ENCODE measurements at regions not wholly inside any gene's neighbourhood (a gene's known extent, or its start where the extent isn't known, plus 50 kb on each side); places are given as distances from the start of the nearest gene placed in this dataset.

GRCh38 chr13:20351281-20352022 is 119.3 kb upstream of the GJB6 start:
- H3K4me1 ChIP-seq (ENCODE audit: insufficient read depth, low read length), result no peaks in the 10 kb centered on the region
- H3K4me3 ChIP-seq (ENCODE audit: low read length in 2 of 2), result no peak overlapping the region
- intact Hi-C loops (cut with micrococcal nuclease), result no loop called here
- no peak overlapping the region for H3K4me3 Mint-ChIP-seq
- no peaks in the 10 kb centered on the region for H3K9me3 ChIP-seq (ENCODE audit: control insufficient read depth in 1 of 2, low read length in 2 of 2)
- no peaks in the 10 kb centered on the region for H3K9me3 Mint-ChIP-seq
- no peak for DNase-seq
- no peaks in the 10 kb centered on the region for H3K27me3 Mint-ChIP-seq
- ChIA-PET POLR2A (ENCODE audit: partially characterized antibody) (no interaction called here), CTCF (ENCODE audit: partially characterized antibody) (no interaction called here)
- H3K36me3 ChIP-seq (ENCODE audit: insufficient read depth, low read length), result no peaks in the 10 kb centered on the region
- H3K4me1 Mint-ChIP-seq, result peaks cover 0 to 2% (median 0%) of the 10 kb centered on the region in 4 donors
- no peaks in the 10 kb centered on the region for H3K36me3 Mint-ChIP-seq
- H3K27ac ChIP-seq (ENCODE audit: low read depth, low read length), result no peak overlapping the region
- peak overlapping the region in 1 of 7 donors; percentile 75 for H3K27ac Mint-ChIP-seq
- H3K27me3 ChIP-seq (ENCODE audit: insufficient read depth, low read length), result no peaks in the 10 kb centered on the region

DNA sequence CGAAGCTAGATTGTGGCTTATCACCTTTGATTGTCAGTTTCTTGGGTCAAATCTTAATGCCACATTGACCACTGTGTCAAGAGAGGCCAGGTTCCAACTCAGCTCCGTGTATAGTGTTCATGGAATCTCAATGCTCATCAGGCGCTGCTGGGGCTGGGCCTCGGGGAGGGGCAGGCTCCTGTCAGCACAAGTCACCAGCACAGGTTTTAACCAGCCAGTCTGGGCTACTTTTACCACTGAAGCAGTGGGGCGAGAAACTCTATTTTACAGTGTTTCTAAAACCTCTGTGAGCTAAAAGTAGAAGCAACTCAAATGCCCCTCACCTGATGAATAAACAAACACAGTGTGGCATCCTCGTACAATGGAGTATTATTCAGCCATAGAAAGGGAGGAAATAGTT is 118.7 kb upstream of the GJB6 start:
- Mint-ChIP-seq H3K27me3 (no peaks in the 10 kb centered on the region), H3K9me3 (no peaks in the 10 kb centered on the region), H3K4me1 (peaks cover 0 to 2% (median 0%) of the 10 kb centered on the region in 4 donors), H3K4me3 (no peak overlapping the region), H3K36me3 (no peaks in the 10 kb centered on the region), H3K27ac (peak overlapping the region in 1 of 7 donors; percentile 75)
- Histone ChIP-seq H3K36me3 (ENCODE audit: insufficient read depth, low read length) (no peaks in the 10 kb centered on the region), H3K4me3 (ENCODE audit: low read length in 2 of 2) (no peak overlapping the region), H3K9me3 (ENCODE audit: control insufficient read depth in 1 of 2, low read length in 2 of 2) (no peaks in the 10 kb centered on the region), H3K4me1 (ENCODE audit: insufficient read depth, low read length) (no peaks in the 10 kb centered on the region), H3K27me3 (ENCODE audit: insufficient read depth, low read length) (no peaks in the 10 kb centered on the region), H3K27ac (ENCODE audit: low read depth, low read length) (no peak overlapping the region)
- intact Hi-C loops (cut with micrococcal nuclease), result no loop called here
- DNase-seq, result no peak
- CTCF ChIA-PET (ENCODE audit: partially characterized antibody), result interaction anchor here (0.6 kb wide), 1 partner anchor 158 kb away, joined by 3 read pairs; no protein-coding TSS in a partner anchor
- POLR2A ChIA-PET (ENCODE audit: partially characterized antibody), result no interaction called here

DNA sequence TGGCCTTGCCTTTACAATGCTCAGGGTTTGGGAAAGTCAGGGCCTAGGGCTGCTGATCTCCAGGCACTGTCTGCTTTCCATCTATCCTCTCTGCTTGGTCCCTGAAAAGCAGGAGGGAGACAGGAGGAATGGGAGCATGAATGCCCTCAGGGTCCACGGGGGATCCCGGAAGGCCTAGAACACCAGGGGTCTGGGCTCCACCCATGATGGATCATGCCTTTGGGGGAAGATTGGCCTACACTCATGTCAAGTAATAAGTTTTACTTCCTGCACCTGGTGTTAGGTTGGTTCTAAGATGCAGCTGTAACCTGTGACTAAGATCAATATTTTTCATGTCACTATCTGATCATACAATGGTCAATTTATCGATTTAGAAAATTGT is 118.3 kb upstream of the GJB6 start:
- Mint-ChIP-seq H3K27ac (no peak overlapping the region), H3K27me3 (no peaks in the 10 kb centered on the region), H3K4me1 (peaks cover 0 to 2% (median 0%) of the 10 kb centered on the region in 4 donors), H3K4me3 (no peak overlapping the region), H3K36me3 (no peaks in the 10 kb centered on the region), H3K9me3 (no peaks in the 10 kb centered on the region)
- no peak for DNase-seq
- no peak overlapping the region for H3K27ac ChIP-seq (ENCODE audit: low read depth, low read length)
- CTCF ChIA-PET (ENCODE audit: partially characterized antibody), result interaction anchor here (0.6 kb wide), 1 partner anchor 159 kb away, joined by 3 read pairs; no protein-coding TSS in a partner anchor
- no peaks in the 10 kb centered on the region for H3K27me3 ChIP-seq (ENCODE audit: insufficient read depth, low read length)
- H3K9me3 ChIP-seq (ENCODE audit: control insufficient read depth in 1 of 2, low read length in 2 of 2), result no peaks in the 10 kb centered on the region
- H3K4me3 ChIP-seq (ENCODE audit: low read length in 2 of 2), result no peak overlapping the region
- H3K4me1 ChIP-seq (ENCODE audit: insufficient read depth, low read length), result no peaks in the 10 kb centered on the region
- POLR2A ChIA-PET (ENCODE audit: partially characterized antibody), result no interaction called here
- intact Hi-C loops (cut with micrococcal nuclease), result no loop called here
- no peaks in the 10 kb centered on the region for H3K36me3 ChIP-seq (ENCODE audit: insufficient read depth, low read length)

GRCh38 chr13:20349564-20350381 is 117.7 kb upstream of the GJB6 start:
- H3K36me3 Mint-ChIP-seq, result no peaks in the 10 kb centered on the region
- no peaks in the 10 kb centered on the region for H3K9me3 ChIP-seq (ENCODE audit: control insufficient read depth in 1 of 2, low read length in 2 of 2)
- no peaks in the 10 kb centered on the region for H3K27me3 ChIP-seq (ENCODE audit: insufficient read depth, low read length)
- H3K4me1 ChIP-seq (ENCODE audit: insufficient read depth, low read length), result no peaks in the 10 kb centered on the region
- ChIA-PET POLR2A (ENCODE audit: partially characterized antibody) (no interaction called here), CTCF (ENCODE audit: partially characterized antibody) (no interaction called here)
- DNase-seq, result no peak
- peaks cover 0 to 2% (median 0%) of the 10 kb centered on the region in 4 donors for H3K4me1 Mint-ChIP-seq
- no peak overlapping the region for H3K4me3 Mint-ChIP-seq
- no peaks in the 10 kb centered on the region for H3K27me3 Mint-ChIP-seq
- H3K4me3 ChIP-seq (ENCODE audit: low read length in 2 of 2), result no peak overlapping the region
- no peak overlapping the region for H3K27ac ChIP-seq (ENCODE audit: low read depth, low read length)
- intact Hi-C loops (cut with micrococcal nuclease), result no loop called here
- no peaks in the 10 kb centered on the region for H3K9me3 Mint-ChIP-seq
- no peak overlapping the region for H3K27ac Mint-ChIP-seq
- H3K36me3 ChIP-seq (ENCODE audit: insufficient read depth, low read length), result no peaks in the 10 kb centered on the region

GRCh38 chr13:20348645-20349408 is 116.7 kb upstream of the GJB6 start:
- CTCF ChIA-PET (ENCODE audit: partially characterized antibody), result no interaction called here
- no peaks in the 10 kb centered on the region for H3K4me1 ChIP-seq (ENCODE audit: insufficient read depth, low read length)
- POLR2A ChIA-PET (ENCODE audit: partially characterized antibody), result no interaction called here
- no peak overlapping the region for H3K4me3 Mint-ChIP-seq
- H3K27me3 ChIP-seq (ENCODE audit: insufficient read depth, low read length), result no peaks in the 10 kb centered on the region
- intact Hi-C loops (cut with micrococcal nuclease), result no loop called here
- H3K4me3 ChIP-seq (ENCODE audit: low read length in 2 of 2), result no peak overlapping the region
- H3K27me3 Mint-ChIP-seq, result no peaks in the 10 kb centered on the region
- no peaks in the 10 kb centered on the region for H3K9me3 ChIP-seq (ENCODE audit: control insufficient read depth in 1 of 2, low read length in 2 of 2)
- no peaks in the 10 kb centered on the region for H3K36me3 ChIP-seq (ENCODE audit: insufficient read depth, low read length)
- H3K9me3 Mint-ChIP-seq, result no peaks in the 10 kb centered on the region
- no peaks in the 10 kb centered on the region for H3K4me1 Mint-ChIP-seq
- no peak for DNase-seq
- H3K36me3 Mint-ChIP-seq, result no peaks in the 10 kb centered on the region
- peak overlapping the region in 1 of 7 donors; percentile 70 for H3K27ac Mint-ChIP-seq
- no peak overlapping the region for H3K27ac ChIP-seq (ENCODE audit: low read depth, low read length)

DNA sequence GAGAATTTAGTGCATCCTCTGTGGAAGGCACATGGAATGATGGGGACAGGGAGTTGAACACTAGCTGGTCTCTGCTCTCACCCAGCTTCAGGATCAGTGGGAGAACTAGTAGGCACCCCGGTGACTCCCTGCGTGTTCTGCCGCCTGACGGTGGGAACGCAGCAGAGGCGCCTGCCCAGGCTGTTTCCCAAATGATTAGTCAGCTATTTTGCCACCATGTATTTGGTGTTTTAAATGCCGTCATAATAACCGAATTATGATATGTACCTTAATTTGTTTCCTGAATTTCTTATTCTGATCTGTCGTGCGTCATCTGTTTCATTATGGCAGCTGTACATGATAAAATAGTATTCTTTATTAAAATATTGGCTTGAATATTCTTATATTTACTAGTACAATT is 115.9 kb upstream of the GJB6 start:
- Histone ChIP-seq H3K4me3 (ENCODE audit: low read length in 2 of 2) (no peak overlapping the region), H3K27me3 (ENCODE audit: insufficient read depth, low read length) (no peaks in the 10 kb centered on the region), H3K27ac (ENCODE audit: low read depth, low read length) (no peak overlapping the region), H3K36me3 (ENCODE audit: insufficient read depth, low read length) (no peaks in the 10 kb centered on the region), H3K4me1 (ENCODE audit: insufficient read depth, low read length) (no peaks in the 10 kb centered on the region), H3K9me3 (ENCODE audit: control insufficient read depth in 1 of 2, low read length in 2 of 2) (no peaks in the 10 kb centered on the region)
- H3K4me1 Mint-ChIP-seq, result no peaks in the 10 kb centered on the region
- H3K4me3 Mint-ChIP-seq, result no peak overlapping the region
- H3K27ac Mint-ChIP-seq, result no peak overlapping the region
- DNase-seq, result no peak
- peaks cover 0 to 2% of the 10 kb centered on the region in 2 donors for H3K27me3 Mint-ChIP-seq
- ChIA-PET POLR2A (ENCODE audit: partially characterized antibody) (no interaction called here), CTCF (ENCODE audit: partially characterized antibody) (no interaction called here)
- intact Hi-C loops (cut with micrococcal nuclease), result no loop called here
- H3K36me3 Mint-ChIP-seq, result no peaks in the 10 kb centered on the region
- H3K9me3 Mint-ChIP-seq, result no peaks in the 10 kb centered on the region

GRCh38 chr13:20344836-20345490 is 112.8 kb upstream of the GJB6 start:
- intact Hi-C loops (cut with micrococcal nuclease), result no loop called here
- Histone ChIP-seq H3K4me1 (ENCODE audit: insufficient read depth, low read length) (no peaks in the 10 kb centered on the region), H3K27ac (ENCODE audit: low read depth, low read length) (no peak overlapping the region), H3K36me3 (ENCODE audit: insufficient read depth, low read length) (no peaks in the 10 kb centered on the region), H3K4me3 (ENCODE audit: low read length in 2 of 2) (no peak overlapping the region), H3K27me3 (ENCODE audit: insufficient read depth, low read length) (no peaks in the 10 kb centered on the region), H3K9me3 (ENCODE audit: control insufficient read depth in 1 of 2, low read length in 2 of 2) (no peaks in the 10 kb centered on the region)
- Mint-ChIP-seq H3K4me3 (no peak overlapping the region), H3K9me3 (no peaks in the 10 kb centered on the region), H3K27ac (peak overlapping the region in 1 of 7 donors; percentile 43), H3K36me3 (no peaks in the 10 kb centered on the region), H3K27me3 (peaks cover 2 to 5% of the 10 kb centered on the region in 2 donors), H3K4me1 (no peaks in the 10 kb centered on the region)
- CTCF ChIA-PET (ENCODE audit: partially characterized antibody), result no interaction called here
- DNase-seq, result no peak
- POLR2A ChIA-PET (ENCODE audit: partially characterized antibody), result no interaction called here

Data from CD4-positive, alpha-beta memory T cell (primary cell).